B cell (primary cell): ENCODE measurements at regions not wholly inside any gene's neighbourhood (a gene's known extent, or its start where the extent isn't known, plus 50 kb on each side); places are given as distances from the start of the nearest gene placed in this dataset.

Experiments used
- CTCF ChIP-seq: fragments of 200-600 bp; IDR thresholded peaks from one replicate; pipeline ENCODE4 v1.8.0; 2022; ENCODE audit warnings: antibody characterized with exemption, mild to moderate bottlenecking
- EZH2 ChIP-seq: IDR thresholded peaks from 2 replicates; pipeline ENCODE4 v1.6.1; 2012; ENCODE audit warnings: borderline replicate concordance, low read depth, mild to moderate bottlenecking, moderate library complexity, low read length; ENCODE audit not compliant: insufficient read depth, poor library complexity, severe bottlenecking

- TF ChIP-seq CTCF, result no peak
- TF ChIP-seq EZH2, result no peak
Observed at GRCh38 chr10:30124704-30125103, 65.3 kb upstream of the JCAD start.
